RWPE2 (cell line): ENCODE measurements at regions not wholly inside any gene's neighbourhood (a gene's known extent, or its start where the extent isn't known, plus 50 kb on each side); places are given as distances from the start of the nearest gene placed in this dataset.
"Not testable (repeated sequence)": the region's sequence is repeated elsewhere in the genome, so short reads cannot be mapped to it uniquely, and the experiment has no call there.

Experiments
- ATAC-seq: fragments of 200-7000 bp; cut with Tn5 transposase; 3 replicates; pipeline ENCODE4 v1.9.1; 2021; ENCODE audit warnings: low read depth
- DNase-seq: peaks from one replicate; pipeline ENCODE4 v3.0.0-alpha.2; 2020; ENCODE audit warnings: low spot score
- H3K27ac ChIP-seq: fragments of 450-650 bp; 2 replicates; pipeline ENCODE4 v1.5.1; 2017; ENCODE audit warnings: mild to moderate bottlenecking; ENCODE audit not compliant: poor library complexity, severe bottlenecking
- H3K27me3 ChIP-seq: fragments of 250-450 bp; sonication (Bioruptor Pico); 2 replicates; pipeline ENCODE4 v1.5.1; 2021; ENCODE audit warnings: mild to moderate bottlenecking, moderate library complexity; ENCODE audit not compliant: insufficient read depth, poor library complexity, severe bottlenecking
- H3K36me3 ChIP-seq: fragments of 250-450 bp; sonication (Bioruptor Pico); 2 replicates; pipeline ENCODE4 v1.5.1; 2020; ENCODE audit warnings: low read depth, mild to moderate bottlenecking, moderate library complexity
- H3K4me1 ChIP-seq: fragments of 250-450 bp; sonication (Bioruptor Pico); 2 replicates; pipeline ENCODE4 v1.5.1; 2021; ENCODE audit warnings: mild to moderate bottlenecking, moderate library complexity; ENCODE audit not compliant: insufficient read depth, poor library complexity, severe bottlenecking
- H3K4me3 ChIP-seq: fragments of 250-450 bp; sonication (Bioruptor Pico); 2 replicates; pipeline ENCODE4 v1.5.1; 2021; ENCODE audit warnings: mild to moderate bottlenecking, moderate library complexity; ENCODE audit not compliant: severe bottlenecking
- H3K9me3 ChIP-seq: fragments of 250-450 bp; sonication (Bioruptor Pico); 2 replicates; pipeline ENCODE4 v1.5.1; 2021; ENCODE audit warnings: mild to moderate bottlenecking, moderate library complexity; ENCODE audit not compliant: severe bottlenecking
- TF ChIP-seq, protein P1 (sequence below): fragments of 450-650 bp; IDR thresholded peaks from one replicate; pipeline ENCODE4 v1.5.1; 2017; ENCODE audit warnings: mild to moderate bottlenecking, moderate library complexity; ENCODE audit not compliant: poor library complexity, severe bottlenecking

DNA sequence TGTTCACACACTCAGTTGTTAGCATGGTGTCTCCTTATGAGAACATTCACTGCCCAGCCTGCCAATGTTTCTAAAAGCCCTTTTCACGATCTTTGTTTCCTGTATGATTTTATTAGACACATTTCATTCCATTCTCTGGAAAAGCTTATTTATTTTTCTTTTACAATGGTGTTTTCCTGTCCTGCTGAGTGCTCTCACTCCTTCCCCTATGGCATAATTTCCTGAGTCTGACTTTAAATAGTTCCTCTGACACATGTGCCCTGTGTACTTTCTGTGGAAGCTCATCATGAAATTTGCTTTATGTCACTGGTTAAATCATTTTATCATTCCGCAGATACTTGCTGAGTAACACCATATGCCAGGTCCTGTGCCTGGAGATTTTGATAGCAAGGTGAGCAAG lies 612.0 kb downstream of the FLRT2 start:
- H3K4me1 ChIP-seq, result no peaks in the 10 kb centered on the region
- DNase-seq (no peak), ATAC-seq (no peak)
- H3K27me3 ChIP-seq, result no peaks in the 10 kb centered on the region
- TF ChIP-seq, protein P1, sequence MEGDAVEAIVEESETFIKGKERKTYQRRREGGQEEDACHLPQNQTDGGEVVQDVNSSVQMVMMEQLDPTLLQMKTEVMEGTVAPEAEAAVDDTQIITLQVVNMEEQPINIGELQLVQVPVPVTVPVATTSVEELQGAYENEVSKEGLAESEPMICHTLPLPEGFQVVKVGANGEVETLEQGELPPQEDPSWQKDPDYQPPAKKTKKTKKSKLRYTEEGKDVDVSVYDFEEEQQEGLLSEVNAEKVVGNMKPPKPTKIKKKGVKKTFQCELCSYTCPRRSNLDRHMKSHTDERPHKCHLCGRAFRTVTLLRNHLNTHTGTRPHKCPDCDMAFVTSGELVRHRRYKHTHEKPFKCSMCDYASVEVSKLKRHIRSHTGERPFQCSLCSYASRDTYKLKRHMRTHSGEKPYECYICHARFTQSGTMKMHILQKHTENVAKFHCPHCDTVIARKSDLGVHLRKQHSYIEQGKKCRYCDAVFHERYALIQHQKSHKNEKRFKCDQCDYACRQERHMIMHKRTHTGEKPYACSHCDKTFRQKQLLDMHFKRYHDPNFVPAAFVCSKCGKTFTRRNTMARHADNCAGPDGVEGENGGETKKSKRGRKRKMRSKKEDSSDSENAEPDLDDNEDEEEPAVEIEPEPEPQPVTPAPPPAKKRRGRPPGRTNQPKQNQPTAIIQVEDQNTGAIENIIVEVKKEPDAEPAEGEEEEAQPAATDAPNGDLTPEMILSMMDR, result no peak
- H3K4me3 ChIP-seq, result no peak overlapping the region
- no peak overlapping the region for H3K27ac ChIP-seq
- H3K36me3 ChIP-seq, result no peaks in the 10 kb centered on the region
- H3K9me3 ChIP-seq, result no peaks in the 10 kb centered on the region

DNA sequence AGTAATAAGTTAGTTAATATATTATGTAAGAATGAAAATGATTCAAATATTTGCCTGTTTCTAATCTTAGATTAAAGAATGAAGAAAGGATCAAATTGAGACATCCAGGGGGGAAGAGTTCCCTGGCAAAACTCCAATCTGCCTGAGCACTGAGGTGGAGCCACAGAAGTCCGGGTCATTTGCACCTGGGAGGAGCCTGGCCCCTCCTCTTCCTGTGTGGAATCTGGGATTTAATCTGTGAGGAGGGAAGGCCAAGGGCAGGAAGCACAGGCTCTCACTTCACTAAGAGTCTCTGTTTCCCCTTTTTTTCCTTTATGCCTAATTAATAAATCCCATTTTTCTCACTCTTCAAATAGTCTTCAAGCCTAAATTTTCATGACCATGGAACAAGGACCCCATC lies 599.5 kb downstream of the FLRT2 start:
- Histone ChIP-seq H3K4me3 (no peak overlapping the region), H3K9me3 (no peaks in the 10 kb centered on the region), H3K36me3 (no peaks in the 10 kb centered on the region), H3K4me1 (no peaks in the 10 kb centered on the region), H3K27ac (no peak overlapping the region), H3K27me3 (no peaks in the 10 kb centered on the region)
- no peak for ATAC-seq
- no peak for DNase-seq
- TF ChIP-seq, protein P1, result no peak

- TF ChIP-seq, protein P1, result no peak
- Histone ChIP-seq H3K27ac (no peak overlapping the region), H3K4me3 (no peak overlapping the region)
These were observed 594.4 kb downstream of the FLRT2 start for GRCh38 chr14:86124328-86124727.

GRCh38 chr14:86115972-86116371 lies 586.0 kb downstream of the FLRT2 start:
- H3K27me3 ChIP-seq, result peaks cover 4% of the 10 kb centered on the region
- no peak for ATAC-seq
- TF ChIP-seq, protein P1, result no peak
- no peak overlapping the region for H3K27ac ChIP-seq
- H3K36me3 ChIP-seq, result no peaks in the 10 kb centered on the region
- DNase-seq, result no peak
- no peaks in the 10 kb centered on the region for H3K4me1 ChIP-seq
- no peak overlapping the region for H3K4me3 ChIP-seq
- no peaks in the 10 kb centered on the region for H3K9me3 ChIP-seq

More at GRCh38 chr14:86124328-86124727, 594.4 kb downstream of the FLRT2 start:
- no peaks in the 10 kb centered on the region for H3K36me3 ChIP-seq
- no peak for DNase-seq
- H3K4me1 ChIP-seq, result no peaks in the 10 kb centered on the region
- no peak; the same call in 2 of the 3 replicates for ATAC-seq
- peaks cover 6% of the 10 kb centered on the region for H3K27me3 ChIP-seq
- no peaks in the 10 kb centered on the region for H3K9me3 ChIP-seq

DNA sequence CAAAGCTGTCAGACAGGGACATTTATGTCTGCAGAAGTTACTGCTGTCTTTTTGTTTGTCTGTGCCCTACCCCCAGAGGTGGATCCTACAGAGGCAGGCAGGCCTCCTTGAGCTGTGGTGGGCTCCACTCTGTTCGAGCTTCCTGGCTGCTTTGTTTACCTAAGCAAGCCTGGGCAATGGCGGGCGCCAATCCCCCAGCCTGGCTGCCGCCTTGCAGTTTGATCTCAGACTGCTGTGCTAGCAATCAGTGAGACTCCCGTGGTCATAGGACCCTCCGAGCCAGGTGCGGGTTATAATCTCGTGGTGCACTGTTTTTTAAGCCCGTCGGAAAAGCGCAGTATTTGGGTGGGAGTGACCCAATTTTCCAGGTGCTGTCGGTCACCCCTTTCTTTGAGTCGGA lies 580.9 kb downstream of the FLRT2 start:
- not testable (repeated sequence) for H3K27me3 ChIP-seq, H3K9me3 ChIP-seq, DNase-seq, H3K36me3 ChIP-seq, H3K4me1 ChIP-seq, ATAC-seq, H3K27ac ChIP-seq, H3K4me3 ChIP-seq
